Ascending aorta (tissue), 2 donors: ENCODE measurements at regions not wholly inside any gene's neighbourhood (a gene's known extent, or its start where the extent isn't known, plus 50 kb on each side); places are given as distances from the start of the nearest gene placed in this dataset.

Experiments used
- DNase-seq, 2 donors: peaks; one replicate each; pipeline ENCODE4 v3.0.0-alpha.2; 2019; ENCODE audit warnings: low spot score in 2 of 2
- H3K27ac ChIP-seq, 2 donors: fragments of 200-600 bp; sonication (generic); one replicate each; pipeline ENCODE4 v1.5.1; 2016 to 2017; ENCODE audit warnings: mild to moderate bottlenecking in 1 of 2
- H3K27me3 ChIP-seq: fragments of 200-600 bp; sonication (generic); one replicate; pipeline ENCODE4 v1.5.1; 2017
- H3K36me3 ChIP-seq, 2 donors: fragments of 200-600 bp; sonication (generic); one replicate each; pipeline ENCODE4 v1.5.1; 2016
- H3K4me1 ChIP-seq, 2 donors: fragments of 200-600 bp; sonication (generic); one replicate each; pipeline ENCODE4 v1.5.1; 2016 to 2017; ENCODE audit warnings: mild to moderate bottlenecking in 1 of 2
- H3K4me3 ChIP-seq, 2 donors: fragments of 200-600 bp; sonication (generic); one replicate each; pipeline ENCODE4 v1.5.1; 2016 to 2017; ENCODE audit warnings: mild to moderate bottlenecking in 1 of 2
- H3K9me3 ChIP-seq, 2 donors: fragments of 200-600 bp; sonication (generic); one replicate each; pipeline ENCODE4 v1.5.1; 2016
- CTCF ChIP-seq, 3 experiments: fragments of 200-600 bp in 2 of 3; fragments of 450-650 bp in 1 of 3; sonication (generic) in 2 of 3; IDR thresholded peaks; one replicate each; pipeline ENCODE4 v1.5.1; 2016 to 2019; ENCODE audit warnings: antibody characterized with exemption in 3 of 3, mild to moderate bottlenecking in 1 of 3, moderate library complexity in 1 of 3
- intact Hi-C: fragments of 100-400 bp; cut with DNase I; formaldehyde crosslinking; loops from one replicate; pipeline ENCODE4 v1.15.1; 2023

- no peak for DNase-seq
- TF ChIP-seq CTCF (IDR thresholded peaks at IDR 0.05) = no peak
- Histone ChIP-seq H3K4me3 (no peak overlapping the region), H3K4me1 (peaks cover 0 to 2% of the 10 kb centered on the region in 2 donors), H3K36me3 (no peaks in the 10 kb centered on the region), H3K27ac (no peak overlapping the region), H3K27me3 (no peaks in the 10 kb centered on the region), H3K9me3 (no peaks in the 10 kb centered on the region)
- intact Hi-C loops = loop anchor here (10.0 kb wide), 3 partner anchors 472 to 792 kb away; no protein-coding TSS in a partner anchor
Observed at GRCh38 chr1:68326481-68326880, 94.2 kb upstream of the WLS start.

GRCh38 chr1:68324316-68324715 is 92.0 kb upstream of the WLS start:
- no peak for TF ChIP-seq CTCF (IDR thresholded peaks at IDR 0.05)
- Histone ChIP-seq H3K4me1 (peaks cover 0 to 2% of the 10 kb centered on the region in 2 donors), H3K4me3 (no peak overlapping the region), H3K27ac (no peak overlapping the region), H3K27me3 (no peaks in the 10 kb centered on the region), H3K36me3 (no peaks in the 10 kb centered on the region), H3K9me3 (no peaks in the 10 kb centered on the region)
- no peak for DNase-seq
- intact Hi-C loops = loop anchor here (10.0 kb wide), 3 partner anchors 470 to 790 kb away; no protein-coding TSS in a partner anchor

- peak in 1 of 2 donors; percentile 77 for DNase-seq
- intact Hi-C loops = loop anchor here (2.0 to 10.0 kb wide), 4 partner anchors 206 to 788 kb away; no protein-coding TSS in a partner anchor
- Histone ChIP-seq H3K36me3 (no peaks in the 10 kb centered on the region), H3K4me3 (no peak overlapping the region), H3K4me1 (peaks cover 0 to 2% of the 10 kb centered on the region in 2 donors), H3K27ac (peak overlapping the region; percentile 45 to 66), H3K9me3 (no peaks in the 10 kb centered on the region), H3K27me3 (no peaks in the 10 kb centered on the region)
- TF ChIP-seq CTCF (IDR thresholded peaks at IDR 0.05) = no peak
Observed at GRCh38 chr1:68322837-68323687, 90.7 kb upstream of the WLS start.

- Histone ChIP-seq H3K27me3 (no peaks in the 10 kb centered on the region), H3K9me3 (no peaks in the 10 kb centered on the region), H3K4me3 (no peak overlapping the region), H3K27ac (peak overlapping the region; percentile 45 to 66), H3K36me3 (no peaks in the 10 kb centered on the region), H3K4me1 (peaks cover 0 to 2% of the 10 kb centered on the region in 2 donors)
- no peak for DNase-seq
- TF ChIP-seq CTCF (IDR thresholded peaks at IDR 0.05) = no peak
- intact Hi-C loops = loop anchor here (2.0 to 10.0 kb wide), 4 partner anchors 205 to 787 kb away; no protein-coding TSS in a partner anchor
Observed at GRCh38 chr1:68322096-68322495, 89.8 kb upstream of the WLS start.

GRCh38 chr1:68321084-68321685 is 88.9 kb upstream of the WLS start:
- H3K4me3 ChIP-seq = no peak overlapping the region
- intact Hi-C loops = loop anchor here (1.0 to 10.0 kb wide), 5 partner anchors 88 to 786 kb away; partner anchors contain the start of gene WLS
- H3K36me3 ChIP-seq = no peaks in the 10 kb centered on the region
- H3K4me1 ChIP-seq = peaks cover 0 to 2% of the 10 kb centered on the region in 2 donors
- DNase-seq = peak in 1 of 2 donors; percentile 79
- no peaks in the 10 kb centered on the region for H3K9me3 ChIP-seq
- H3K27me3 ChIP-seq = no peaks in the 10 kb centered on the region
- H3K27ac ChIP-seq = no peak overlapping the region
- TF ChIP-seq CTCF (IDR thresholded peaks at IDR 0.05) = peak; percentile 36 to 70 (median 51)
